CD4-positive, alpha-beta T cell treated with Interleukin-1 beta for 1 hour (primary cell): ENCODE measurements at regions not wholly inside any gene's neighbourhood (a gene's known extent, or its start where the extent isn't known, plus 50 kb on each side); places are given as distances from the start of the nearest gene placed in this dataset.
"Not testable (repeated sequence)": the region's sequence is repeated elsewhere in the genome, so short reads cannot be mapped to it uniquely, and the experiment has no call there.

Experiments
- DNase-seq, 2 donors: peaks; one replicate each; pipeline ENCODE4 v3.0.0-alpha.2; 2020 to 2022

DNA sequence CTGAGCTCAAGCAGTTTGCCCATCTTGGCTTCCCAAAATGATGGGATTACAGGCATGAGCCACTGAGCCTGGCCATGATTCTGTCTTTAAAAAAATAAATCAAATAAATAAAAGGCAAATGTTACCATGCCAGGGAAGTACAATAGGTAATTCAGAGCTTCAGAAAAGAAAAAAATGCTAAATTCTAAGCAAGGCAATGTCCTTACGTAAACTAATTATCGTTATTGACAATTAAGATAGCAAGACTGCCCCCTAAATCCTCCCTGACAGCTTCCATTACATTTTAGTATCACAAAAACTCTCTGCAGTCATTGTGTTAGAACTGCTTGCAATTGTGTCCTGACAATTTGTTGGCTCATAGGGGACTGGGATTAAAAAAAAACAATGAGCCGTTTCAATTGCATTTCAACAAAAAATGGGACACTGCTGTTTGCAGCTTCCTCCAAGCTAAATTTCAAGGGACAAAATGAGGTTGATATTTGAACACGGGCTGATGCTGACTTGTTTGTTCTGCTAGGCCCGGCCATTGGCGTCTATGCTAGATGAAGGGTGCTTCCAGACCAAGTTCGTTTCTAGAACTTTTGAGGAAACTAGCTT, 88.9 kb downstream of the MOGAT1 start:
- no peak for DNase-seq

DNA sequence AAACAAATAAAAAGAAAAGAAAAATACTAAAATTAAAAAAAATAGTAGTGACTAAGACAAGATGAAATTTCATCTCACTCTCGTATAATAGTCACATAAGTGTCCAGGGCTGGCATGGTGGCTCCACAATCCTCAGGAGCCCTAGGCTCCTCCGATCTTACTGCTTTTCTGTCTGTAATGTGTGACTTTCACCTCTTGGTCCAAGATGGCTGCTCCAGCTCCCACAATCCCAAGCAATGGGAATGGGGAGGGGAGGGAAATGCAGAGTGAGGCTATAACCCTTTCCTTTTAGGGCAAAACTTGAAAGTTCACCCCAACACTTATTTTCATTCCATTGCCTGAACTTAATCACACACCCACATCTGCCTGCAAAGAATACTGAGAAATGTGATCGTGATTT, 90.4 kb downstream of the MOGAT1 start:
- DNase-seq: no peak

DNA sequence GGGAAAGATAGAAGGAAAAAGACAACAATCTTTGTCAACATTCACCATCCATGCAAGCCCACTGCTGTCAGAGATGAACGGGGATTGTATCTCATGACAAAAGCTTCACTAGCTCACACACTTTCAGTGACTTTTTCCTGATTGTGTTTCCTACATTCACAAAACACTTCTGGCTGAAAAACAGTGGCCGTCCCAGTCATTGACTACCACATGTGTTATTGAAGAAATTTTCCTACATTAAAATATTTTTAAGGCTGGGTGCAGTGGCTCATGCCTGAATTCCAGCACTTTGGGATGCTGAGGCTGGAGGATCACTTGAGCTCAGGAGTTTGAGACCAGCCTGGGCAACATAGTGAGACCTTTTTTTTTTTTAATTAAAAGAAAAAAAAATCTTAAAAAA, 90.9 kb downstream of the MOGAT1 start:
- no peak for DNase-seq

DNA sequence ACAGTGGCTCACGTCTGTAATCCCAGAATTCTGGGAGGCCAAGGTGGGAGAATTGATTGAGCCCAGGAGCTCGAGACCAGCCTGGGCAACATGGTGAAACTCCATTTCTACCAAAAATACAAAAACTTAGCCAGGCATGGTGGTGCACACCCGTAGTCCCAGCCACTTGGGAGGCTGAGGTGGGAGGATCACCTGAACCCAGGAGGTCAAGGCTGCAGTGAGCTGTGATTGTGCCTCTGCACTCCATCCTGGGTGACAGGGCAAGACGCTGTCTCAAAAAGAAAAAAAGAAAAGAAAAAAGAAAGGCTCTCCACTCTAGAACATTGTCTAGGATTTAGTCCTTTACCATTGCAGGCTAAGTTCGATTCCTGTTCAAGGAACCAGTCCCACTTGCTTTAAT, 94.4 kb downstream of the MOGAT1 start:
- DNase-seq: not testable (repeated sequence)

DNA sequence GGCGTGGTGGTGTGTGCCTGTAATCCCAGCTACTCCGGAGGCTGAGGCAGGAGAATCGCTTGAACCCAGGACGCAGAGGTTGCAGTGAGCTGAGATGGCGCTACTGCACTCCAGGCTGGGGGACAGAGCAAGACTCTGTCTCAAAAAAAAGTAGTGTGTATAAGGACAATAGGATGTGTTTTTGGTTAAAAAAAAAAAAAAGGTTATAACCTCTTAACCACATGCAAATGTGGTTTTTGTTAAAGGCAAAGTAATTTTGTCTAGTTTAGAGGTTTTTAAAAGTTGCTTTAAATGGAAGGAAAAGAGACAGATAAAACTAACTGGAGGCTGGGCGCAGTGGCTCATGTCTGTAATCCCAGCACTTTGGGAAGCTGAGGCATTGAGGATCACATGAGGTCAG, 92.8 kb upstream of the ACSL3 start:
- DNase-seq: not testable (repeated sequence)

DNA sequence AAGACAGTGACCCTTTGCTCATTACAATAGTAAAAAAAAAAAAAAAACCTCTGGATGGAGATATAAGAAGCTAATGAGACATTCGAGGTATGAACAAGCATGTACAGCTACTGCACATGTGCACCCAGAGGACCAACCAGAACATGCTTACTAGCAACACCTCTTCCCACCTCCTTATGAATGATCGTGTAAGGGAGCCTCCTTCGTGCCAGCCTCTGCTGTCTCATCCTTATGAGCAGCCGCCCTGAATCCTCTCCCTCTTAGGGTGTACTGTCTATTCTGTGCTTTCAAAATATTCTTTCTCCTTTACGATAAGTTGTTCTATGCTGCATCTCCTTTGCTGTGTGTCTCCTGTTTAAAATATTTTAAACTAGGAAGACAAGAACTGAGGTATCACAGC, 91.4 kb upstream of the ACSL3 start:
- DNase-seq: no peak

DNA sequence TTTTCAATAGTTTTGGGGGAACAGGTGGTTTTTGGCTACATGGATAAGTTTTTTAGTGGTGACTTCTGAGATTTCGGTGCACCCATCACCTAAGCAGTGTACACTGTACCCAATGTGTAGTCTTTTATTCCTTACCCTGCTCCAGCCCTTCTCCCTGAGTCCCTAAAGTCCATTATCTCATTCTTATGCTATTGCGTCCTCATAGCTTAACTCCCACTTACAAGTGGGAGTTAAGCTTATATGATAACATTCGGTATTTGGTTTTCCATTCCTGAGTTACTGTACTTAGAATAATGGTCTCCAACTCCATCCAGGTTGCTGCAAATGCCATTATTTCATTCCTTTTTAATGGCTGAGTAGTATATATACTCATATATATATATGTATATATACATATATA, 90.9 kb upstream of the ACSL3 start:
- no peak for DNase-seq

DNA sequence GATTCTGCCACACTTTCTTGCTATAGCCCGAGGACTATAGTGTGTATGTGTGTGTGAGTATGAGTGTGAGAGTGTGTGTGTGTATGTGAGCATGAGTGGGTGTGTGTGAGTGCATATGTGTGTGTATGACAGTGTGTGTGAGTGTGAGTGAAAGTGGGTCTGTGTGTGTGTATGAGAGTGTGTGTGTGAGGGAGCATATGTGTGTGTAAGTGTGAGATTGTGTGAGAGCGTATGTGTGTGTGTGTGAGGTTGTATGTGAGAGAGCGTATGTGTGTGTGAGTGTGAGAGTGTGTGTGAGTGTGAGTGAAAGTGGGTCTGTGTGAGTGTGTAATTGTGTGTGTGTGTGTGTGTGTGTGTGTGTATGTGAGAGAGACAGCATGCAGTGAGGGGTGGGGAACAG, 89.0 kb upstream of the ACSL3 start:
- no peak for DNase-seq

DNA sequence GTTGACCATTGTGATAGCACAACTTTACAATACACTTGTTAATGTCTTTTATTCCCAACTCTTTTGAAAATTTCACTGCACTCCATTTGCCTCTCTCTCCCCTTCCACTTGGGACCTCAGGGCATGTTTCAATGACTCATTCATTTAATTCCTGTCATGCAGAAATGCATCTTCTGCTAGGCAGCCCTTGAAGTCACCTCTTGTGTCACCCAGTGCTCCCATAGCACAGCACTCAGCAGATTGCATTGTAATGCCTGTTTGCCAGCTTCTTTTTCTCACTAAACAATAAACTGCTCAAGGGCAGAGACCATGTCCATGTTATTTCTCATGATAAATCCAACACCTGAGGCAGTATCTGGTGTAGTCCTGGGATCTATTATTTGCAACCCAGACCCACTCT, 85.9 kb upstream of the ACSL3 start:
- no peak for DNase-seq

DNA sequence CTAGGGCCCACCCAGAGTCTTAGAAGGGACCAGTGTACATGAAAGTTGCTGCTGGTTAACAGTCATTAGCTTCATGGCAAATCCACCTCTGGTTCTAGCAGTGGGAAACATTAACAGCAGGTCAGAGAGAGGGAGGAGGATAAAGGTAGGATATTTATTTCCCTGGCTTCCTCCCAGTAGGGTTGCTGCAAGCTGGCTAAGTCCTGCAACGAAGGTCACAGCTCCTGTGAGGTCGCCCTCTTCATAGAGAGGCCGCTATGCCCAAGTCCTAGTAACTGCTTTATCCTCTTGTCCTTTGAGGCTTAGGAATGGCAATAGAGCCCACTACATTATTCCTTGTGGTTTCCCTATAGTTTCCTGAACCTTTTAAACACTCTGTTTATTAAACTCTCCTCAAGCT, 84.0 kb upstream of the ACSL3 start:
- DNase-seq: no peak

DNA sequence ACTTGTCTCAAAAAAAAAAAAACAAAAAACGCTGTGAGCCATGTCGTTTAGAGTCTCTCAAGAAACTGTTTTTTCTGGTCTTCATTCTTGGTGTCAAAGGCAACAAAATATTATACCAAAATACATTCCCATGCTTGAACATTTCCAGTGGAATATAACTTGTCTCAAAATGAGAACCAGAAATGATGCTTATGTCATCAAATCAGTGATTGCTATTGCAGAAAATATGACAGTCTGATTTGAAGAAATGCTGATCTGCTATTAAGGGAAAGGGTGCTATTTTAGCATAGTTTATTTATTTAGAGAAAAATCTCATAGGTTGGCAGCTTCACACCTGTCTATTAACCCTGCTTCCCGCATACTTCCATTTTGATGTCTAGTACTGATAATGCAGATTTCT, 82.4 kb upstream of the ACSL3 start:
- DNase-seq: no peak

DNA sequence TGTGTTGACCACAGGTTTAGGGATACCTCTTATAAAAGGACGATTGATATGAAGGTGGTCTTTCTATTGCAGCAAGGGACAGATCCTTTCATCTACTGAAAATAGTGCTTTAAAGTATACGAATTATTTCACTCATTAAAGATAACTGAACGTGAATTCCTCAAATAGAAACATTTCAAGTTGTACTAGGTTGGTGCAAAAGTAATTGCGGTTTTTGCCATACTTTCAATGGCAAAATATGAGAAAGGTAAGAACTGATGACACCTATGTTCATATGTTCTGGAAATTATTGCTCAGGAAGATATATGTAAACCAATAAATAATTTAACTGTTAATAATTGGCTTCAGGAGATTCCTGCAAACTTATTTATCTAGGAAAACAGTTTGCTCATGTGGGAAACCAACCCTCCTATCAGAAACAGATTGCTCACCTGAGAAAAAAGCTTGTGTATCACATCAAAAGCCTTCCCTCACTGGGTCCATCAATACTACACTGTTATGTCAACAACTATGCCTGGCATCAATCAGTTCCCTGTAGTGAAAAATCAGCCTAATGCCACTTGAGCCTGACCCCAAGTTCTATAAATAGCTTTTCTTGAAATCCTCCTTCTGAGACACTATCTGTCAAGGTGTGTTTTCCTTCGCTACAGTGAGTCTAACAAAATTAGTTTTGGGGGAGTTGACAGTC, 81.5 kb upstream of the ACSL3 start:
- no peak for DNase-seq

DNA sequence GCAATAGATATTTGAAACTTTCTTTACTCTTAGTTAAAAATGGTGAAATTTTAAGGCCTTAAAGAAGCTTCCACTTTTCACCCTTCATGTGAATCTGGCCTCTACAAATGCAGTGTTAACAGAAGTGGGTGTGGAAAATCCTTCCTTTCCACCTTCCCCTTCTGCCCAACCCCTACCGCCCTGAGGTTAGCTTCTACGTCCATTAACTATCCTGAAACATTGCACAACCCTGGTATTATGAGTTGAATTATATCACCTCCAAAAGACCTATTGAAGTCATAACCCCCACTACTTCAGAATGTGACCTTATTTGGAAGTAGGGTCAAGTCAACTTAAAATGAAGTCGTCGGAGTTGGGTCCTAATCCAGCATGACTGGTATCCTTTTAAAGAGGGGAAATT, 80.8 kb upstream of the ACSL3 start:
- DNase-seq: no peak

DNA sequence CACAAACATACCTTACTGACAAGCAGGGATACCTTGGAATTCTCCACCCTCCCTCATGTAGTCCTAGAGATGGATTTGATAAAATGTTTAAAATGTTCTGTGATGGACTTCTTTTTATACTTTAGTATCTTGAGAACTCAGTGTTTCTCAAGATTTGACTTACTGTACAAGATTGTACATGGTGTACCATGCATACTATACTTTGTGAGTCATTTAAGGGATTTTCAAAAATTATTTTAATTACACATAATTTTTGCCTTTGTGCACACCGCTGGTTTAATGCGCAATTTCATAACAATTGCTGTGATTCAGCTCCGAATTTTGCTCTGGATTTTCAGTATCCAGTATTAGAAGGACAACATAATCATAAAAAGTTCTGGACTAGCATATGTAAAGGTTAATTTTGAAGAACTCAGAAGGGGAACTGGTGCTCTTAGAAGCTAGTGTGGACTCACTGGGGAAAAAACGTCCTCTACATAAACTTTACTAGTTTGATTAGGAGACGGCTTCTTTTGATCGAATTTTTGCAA, 78.6 kb upstream of the ACSL3 start:
- no peak for DNase-seq

DNA sequence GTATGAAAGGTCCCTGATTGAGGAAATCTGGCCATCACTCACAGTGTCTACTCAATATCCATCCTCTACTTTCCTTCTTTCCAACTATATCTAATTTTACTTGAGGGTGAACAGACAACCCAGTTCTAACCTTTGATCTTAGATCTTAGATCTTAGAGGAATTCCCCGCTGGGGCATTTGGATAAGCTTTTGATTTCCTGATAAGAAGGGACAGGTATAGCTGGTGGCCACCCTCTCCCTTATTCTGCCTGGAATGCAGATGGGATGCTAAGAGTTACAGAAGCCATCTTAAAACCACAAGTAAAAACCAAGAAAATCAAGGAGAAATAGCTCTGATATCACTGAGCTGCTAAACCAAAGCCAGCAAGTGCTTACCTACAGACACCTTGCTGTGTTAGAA, 77.2 kb upstream of the ACSL3 start:
- no peak for DNase-seq

DNA sequence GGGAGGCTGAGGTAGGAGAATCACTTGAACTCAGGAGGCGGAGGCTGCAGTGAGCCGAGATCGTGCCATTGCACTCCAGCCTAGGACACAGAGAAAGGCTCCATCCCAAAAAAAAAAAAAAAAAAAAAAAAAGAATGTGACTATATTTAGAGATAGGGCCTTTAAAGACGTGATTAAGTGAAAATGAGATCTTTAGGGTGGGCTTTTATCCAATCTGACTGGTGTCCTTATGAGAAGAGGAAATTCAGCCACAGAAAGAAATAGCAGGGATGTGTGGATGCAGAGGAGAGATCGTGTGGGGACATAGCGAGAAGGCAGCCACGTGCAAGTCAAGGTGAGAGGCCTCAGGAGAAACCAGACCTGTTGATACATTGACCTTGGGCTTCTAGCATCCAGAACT, 69.9 kb upstream of the ACSL3 start:
- DNase-seq: no peak

DNA sequence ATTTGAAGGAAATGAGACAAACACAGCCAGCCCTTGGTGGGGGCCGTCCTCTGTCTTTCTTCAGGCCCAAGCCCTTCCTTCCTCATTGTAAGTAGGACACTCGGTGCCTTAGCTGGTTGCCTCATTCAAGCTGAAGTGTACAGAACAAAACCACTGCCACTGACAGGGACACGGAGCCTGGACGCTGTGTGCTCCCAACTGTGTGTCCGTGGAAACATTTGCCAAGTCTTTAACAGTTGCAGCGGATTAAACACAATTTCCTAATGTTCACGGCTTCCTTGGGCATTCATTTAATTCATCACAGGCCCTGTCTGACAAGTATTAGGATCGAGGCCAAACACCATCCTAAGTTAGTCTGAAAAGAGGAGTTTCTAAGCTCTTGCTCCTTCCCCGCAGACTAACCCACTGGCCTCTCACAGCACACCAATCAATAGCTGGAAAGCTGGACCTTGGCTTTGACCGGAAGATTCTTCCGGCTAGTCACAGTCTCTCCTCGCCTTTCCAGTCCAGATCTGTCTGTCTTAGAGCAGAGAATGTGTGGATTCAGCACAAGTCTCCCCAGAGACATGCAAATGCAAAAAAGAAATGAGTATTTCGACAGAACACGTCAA, 68.7 kb upstream of the ACSL3 start:
- peak in 1 of 2 donors; percentile 33 for DNase-seq

DNA sequence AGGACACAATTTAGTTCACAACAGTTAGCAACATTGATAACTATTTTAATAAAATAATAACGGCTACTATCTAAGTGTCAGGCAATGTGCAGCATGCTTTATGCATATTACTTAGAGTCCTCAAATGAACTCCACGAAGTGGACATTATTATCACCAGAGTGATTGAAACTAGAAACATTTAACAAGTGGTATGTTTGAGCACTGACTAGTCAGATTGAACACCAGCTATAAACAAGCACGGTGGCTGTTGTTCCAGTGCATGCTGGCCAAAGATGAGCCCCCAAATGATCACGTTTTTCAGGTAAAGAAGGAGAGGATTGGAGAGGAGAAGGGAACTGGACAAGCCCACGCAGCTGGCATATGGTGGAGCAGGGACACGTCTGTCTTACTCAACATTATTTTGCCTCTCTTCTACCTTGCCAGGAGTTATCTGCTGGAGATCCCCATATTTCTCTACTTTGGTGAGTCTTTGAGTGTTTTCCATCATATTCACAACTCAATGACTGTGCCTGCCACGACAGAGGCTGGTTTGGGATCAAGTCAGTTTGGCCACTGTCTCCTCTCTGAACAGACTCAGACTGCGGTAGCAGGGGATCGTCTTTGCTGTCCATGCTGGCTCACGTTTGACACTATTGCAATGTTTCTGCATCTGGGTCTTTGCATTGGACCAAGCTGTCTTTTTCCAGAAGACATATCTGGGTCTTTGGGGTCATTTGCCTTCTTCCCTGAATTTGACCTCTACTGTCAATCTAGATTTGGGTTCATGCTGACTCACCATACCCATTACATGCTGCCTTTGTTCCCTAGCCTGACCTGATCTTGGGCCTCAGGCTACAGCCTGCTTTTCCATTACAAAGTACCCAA, 66.0 kb upstream of the ACSL3 start:
- DNase-seq: no peak

DNA sequence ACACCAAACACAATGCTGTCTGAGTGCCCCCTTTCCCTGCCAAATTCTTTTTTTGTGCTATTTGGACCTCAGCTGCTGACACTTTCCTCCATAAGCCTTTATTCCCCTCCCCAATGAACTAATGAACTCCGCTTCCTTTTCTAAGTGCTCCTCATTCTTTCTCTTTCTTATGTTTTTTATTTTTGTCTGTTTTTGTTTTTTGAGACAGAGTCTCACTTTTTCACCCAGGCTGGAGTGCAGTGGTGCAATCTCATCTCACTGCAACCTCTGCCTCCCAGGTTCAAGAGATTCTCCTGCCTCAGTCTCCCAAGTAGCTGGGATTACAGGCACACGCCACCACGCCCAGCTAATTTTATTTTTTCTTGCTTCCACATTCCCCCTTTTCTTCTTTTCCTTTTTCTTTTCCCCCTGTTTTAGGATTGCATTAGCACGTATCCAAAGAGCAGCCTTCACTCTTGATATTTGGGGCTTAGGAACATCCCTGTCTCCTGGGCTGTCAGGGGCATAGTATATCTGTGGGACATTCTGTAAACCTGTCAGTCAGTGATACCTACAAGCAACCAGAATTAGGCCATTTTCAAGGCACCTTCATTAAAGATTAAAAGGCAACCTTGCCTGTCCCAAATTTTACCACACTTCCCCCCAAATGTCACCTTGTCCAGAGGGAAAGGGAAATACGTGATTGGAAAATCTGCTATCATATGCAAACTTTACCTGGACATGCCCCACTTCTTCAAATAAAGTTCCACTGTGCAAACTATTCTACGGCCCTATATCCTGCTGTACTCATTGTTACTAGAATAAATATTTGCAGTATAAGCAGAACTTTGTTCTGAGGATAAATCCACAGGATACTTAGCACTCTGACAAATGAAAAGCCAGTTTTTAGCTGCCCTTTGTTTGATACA, 65.1 kb upstream of the ACSL3 start:
- no peak for DNase-seq

DNA sequence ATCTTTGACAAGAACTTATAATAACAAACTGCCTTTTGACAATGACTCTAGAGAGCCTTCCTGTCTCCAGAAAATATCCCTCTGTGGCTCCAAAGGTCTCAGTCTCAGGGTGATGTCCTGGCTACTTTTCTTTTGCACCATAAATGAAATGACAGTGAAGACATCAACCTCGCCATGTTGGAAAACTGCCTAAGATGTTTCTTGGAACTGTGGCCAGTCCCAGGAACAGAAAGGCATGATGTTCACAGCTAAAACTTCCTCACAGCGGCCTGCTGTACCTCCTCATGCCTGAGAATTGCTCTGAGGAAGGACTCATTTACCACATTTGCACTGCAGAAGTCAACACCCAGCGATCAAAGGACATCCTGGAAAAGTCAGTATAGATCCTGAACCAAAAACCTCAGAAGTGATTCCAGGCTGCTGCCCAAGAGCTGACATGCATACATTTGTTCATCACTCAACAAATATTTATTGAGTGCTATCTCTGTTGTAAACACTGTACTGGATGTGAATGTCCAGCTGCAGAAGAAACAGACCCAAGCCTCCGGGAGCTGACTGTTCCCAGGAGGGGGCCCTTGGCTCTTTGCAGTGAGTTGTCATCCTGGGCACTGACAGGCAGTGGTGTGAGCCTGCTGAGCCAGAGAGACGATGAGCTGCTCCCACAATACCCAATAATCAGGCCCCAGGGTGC, 64.3 kb upstream of the ACSL3 start:
- no peak for DNase-seq

DNA sequence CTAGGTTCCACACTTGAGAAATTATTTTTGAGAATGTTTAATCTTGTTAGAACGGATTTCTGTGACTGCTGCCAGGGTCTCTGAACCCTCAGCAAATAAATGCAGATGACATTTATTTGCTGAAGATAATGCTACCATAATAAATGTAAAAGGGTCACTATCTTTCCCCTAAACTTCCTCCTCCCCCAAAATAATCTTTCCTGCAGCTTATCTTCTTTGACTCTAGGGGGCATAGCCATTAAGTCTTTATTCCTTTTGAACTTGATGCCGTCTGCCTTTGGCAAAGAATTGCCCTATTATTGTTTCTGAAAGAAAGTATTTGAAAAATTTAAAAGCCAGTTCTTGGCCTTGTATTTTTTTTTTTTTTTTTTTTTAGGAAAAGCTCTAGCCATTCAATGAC, 63.6 kb upstream of the ACSL3 start:
- peak in 1 of 2 donors; percentile 8 for DNase-seq

DNA sequence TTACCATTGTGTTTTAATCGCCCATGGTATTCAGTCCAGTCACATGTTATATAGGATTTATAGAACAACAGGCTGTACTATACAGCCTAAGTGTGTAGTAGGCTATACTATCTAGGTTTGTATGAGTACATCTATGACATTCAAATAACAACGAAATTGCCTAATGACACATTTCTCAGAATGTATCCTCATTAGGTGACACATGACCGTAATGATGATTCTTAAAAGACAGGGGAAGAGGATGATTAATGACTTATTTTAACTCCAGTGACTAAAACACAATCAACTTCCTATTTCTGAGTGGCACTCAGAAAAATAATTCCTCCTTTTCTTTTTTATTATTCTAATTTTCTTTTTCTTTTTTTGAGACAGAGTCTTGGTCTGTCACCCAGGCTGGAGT, 63.0 kb upstream of the ACSL3 start:
- no peak for DNase-seq
